ENCODE measurements at regions not wholly inside any gene's neighbourhood (a gene's known extent, or its start where the extent isn't known, plus 50 kb on each side); places are given as distances from the start of the nearest gene placed in this dataset.

- TF ChIP-seq CTCF (IDR thresholded peaks at IDR 0.05; ENCODE audit: insufficient read depth, low read length, missing control alignments), result no peak
- DNase-seq (ENCODE audit: low read depth, low spot score), result no peak
- POLR2A ChIA-PET, result no interaction called here
- H3K4me3 ChIP-seq (ENCODE audit: low read depth, low read length), result no peak overlapping the region
- CTCF ChIA-PET, result interaction anchor here (1.2 kb wide), 1 partner anchor 15 kb away, joined by 3 read pairs; no protein-coding TSS in a partner anchor
Measured at GRCh38 chr1:198915327-198916231, 276.7 kb downstream of the PTPRC start.

- no peak overlapping the region for H3K4me3 ChIP-seq (ENCODE audit: low read depth, low read length)
- ChIA-PET CTCF (interaction anchor here (0.9 kb wide), 1 partner anchor 13 kb away, joined by 3 read pairs; no protein-coding TSS in a partner anchor), POLR2A (no interaction called here)
- no peak for TF ChIP-seq CTCF (IDR thresholded peaks at IDR 0.05; ENCODE audit: insufficient read depth, low read length, missing control alignments)
- DNase-seq (ENCODE audit: low read depth, low spot score), result no peak
Measured at GRCh38 chr1:198917226-198917625, 278.4 kb downstream of the PTPRC start.

- no peak overlapping the region for H3K4me3 ChIP-seq (ENCODE audit: low read depth, low read length)
- TF ChIP-seq CTCF (IDR thresholded peaks at IDR 0.05; ENCODE audit: insufficient read depth, low read length, missing control alignments), result no peak
- ChIA-PET CTCF (no interaction called here), POLR2A (no interaction called here)
- no peak for DNase-seq (ENCODE audit: low read depth, low spot score)
Measured at GRCh38 chr1:198918920-198919319, 280.1 kb downstream of the PTPRC start.

GRCh38 chr1:198919667-198920398 is 281.0 kb downstream of the PTPRC start:
- H3K4me3 ChIP-seq (ENCODE audit: low read depth, low read length), result no peak overlapping the region
- DNase-seq (ENCODE audit: low read depth, low spot score), result no peak
- TF ChIP-seq CTCF (IDR thresholded peaks at IDR 0.05; ENCODE audit: insufficient read depth, low read length, missing control alignments), result no peak
- CTCF ChIA-PET, result no interaction called here
- POLR2A ChIA-PET, result no interaction called here

GRCh38 chr1:198922638-198923430 is 284.0 kb downstream of the PTPRC start:
- H3K4me3 ChIP-seq (ENCODE audit: low read depth, low read length), result no peak overlapping the region
- ChIA-PET POLR2A (no interaction called here), CTCF (no interaction called here)
- TF ChIP-seq CTCF (IDR thresholded peaks at IDR 0.05; ENCODE audit: insufficient read depth, low read length, missing control alignments), result no peak
- DNase-seq (ENCODE audit: low read depth, low spot score), result no peak

Data from AG04449 (cell line).